ENCODE measurements at regions not wholly inside any gene's neighbourhood (a gene's known extent, or its start where the extent isn't known, plus 50 kb on each side); places are given as distances from the start of the nearest gene placed in this dataset.

GRCh38 chr5:82499725-82500244, 221.6 kb upstream of the RPS23 start:
- WGBS, result 70% methylated on average over 2 of the region's 2 CpGs
- Histone ChIP-seq H3K4me3 (no peak overlapping the region), H3K27ac (replicated peaks in 1 of 4) (no peak overlapping the region), H3K4me1 (no peaks in the 10 kb centered on the region), H3K27me3 (no peaks in the 10 kb centered on the region), H3K36me3 (no peaks in the 10 kb centered on the region), H3K9me3 (peaks cover 0 to 14% (median 3%) of the 10 kb centered on the region in 4 donors)
- DNase-seq (ENCODE audit: extremely low spot score), result no peak
- TF ChIP-seq CTCF (IDR thresholded peaks at IDR 0.05) (no peak), EP300 (IDR thresholded peaks at IDR 0.05) (no peak), POLR2AphosphoS5 (IDR thresholded peaks at IDR 0.05) (no peak), POLR2A (IDR thresholded peaks at IDR 0.05; ENCODE audit: low read depth) (no peak)
- intact Hi-C loops (cut with DNase I), result no loop called here

- H3K4me3 ChIP-seq, result no peak overlapping the region
- peaks cover 0 to 14% (median 3%) of the 10 kb centered on the region in 4 donors for H3K9me3 ChIP-seq
- no peaks in the 10 kb centered on the region for H3K4me1 ChIP-seq
- no peaks in the 10 kb centered on the region for H3K27me3 ChIP-seq
- no peak for DNase-seq (ENCODE audit: extremely low spot score)
- intact Hi-C loops (cut with DNase I), result no loop called here
- H3K27ac ChIP-seq (replicated peaks in 1 of 4), result no peak overlapping the region
- TF ChIP-seq CTCF (IDR thresholded peaks at IDR 0.05) (no peak), POLR2A (IDR thresholded peaks at IDR 0.05; ENCODE audit: low read depth) (no peak), EP300 (IDR thresholded peaks at IDR 0.05) (no peak), POLR2AphosphoS5 (IDR thresholded peaks at IDR 0.05) (no peak)
- no peaks in the 10 kb centered on the region for H3K36me3 ChIP-seq
These were observed 219.1 kb upstream of the RPS23 start for GRCh38 chr5:82497242-82497641.

- H3K27me3 ChIP-seq, result no peaks in the 10 kb centered on the region
- intact Hi-C loops (cut with DNase I), result no loop called here
- H3K27ac ChIP-seq (replicated peaks in 1 of 4), result no peak overlapping the region
- no peaks in the 10 kb centered on the region for H3K36me3 ChIP-seq
- H3K4me3 ChIP-seq, result no peak overlapping the region
- DNase-seq (ENCODE audit: extremely low spot score), result no peak
- H3K9me3 ChIP-seq, result peaks cover 0 to 14% (median 3%) of the 10 kb centered on the region in 4 donors
- H3K4me1 ChIP-seq, result no peaks in the 10 kb centered on the region
- TF ChIP-seq CTCF (IDR thresholded peaks at IDR 0.05) (no peak), EP300 (IDR thresholded peaks at IDR 0.05) (no peak), POLR2AphosphoS5 (IDR thresholded peaks at IDR 0.05) (no peak), POLR2A (IDR thresholded peaks at IDR 0.05; ENCODE audit: low read depth) (no peak)
These were observed 216.8 kb upstream of the RPS23 start for GRCh38 chr5:82494942-82495341.

- no peak for DNase-seq (ENCODE audit: extremely low spot score)
- peaks cover 0 to 14% (median 3%) of the 10 kb centered on the region in 4 donors for H3K9me3 ChIP-seq
- intact Hi-C loops (cut with DNase I), result no loop called here
- H3K27ac ChIP-seq (replicated peaks in 1 of 4), result no peak overlapping the region
- H3K4me1 ChIP-seq, result no peaks in the 10 kb centered on the region
- H3K36me3 ChIP-seq, result no peaks in the 10 kb centered on the region
- no peaks in the 10 kb centered on the region for H3K27me3 ChIP-seq
- no peak overlapping the region for H3K4me3 ChIP-seq
- TF ChIP-seq CTCF (IDR thresholded peaks at IDR 0.05) (no peak), EP300 (IDR thresholded peaks at IDR 0.05) (no peak), POLR2A (IDR thresholded peaks at IDR 0.05; ENCODE audit: low read depth) (no peak), POLR2AphosphoS5 (IDR thresholded peaks at IDR 0.05) (no peak)
These were observed 215.1 kb upstream of the RPS23 start for GRCh38 chr5:82493221-82493620.

GRCh38 chr5:82491397-82491796, 213.2 kb upstream of the RPS23 start:
- Histone ChIP-seq H3K4me3 (no peak overlapping the region), H3K27me3 (no peaks in the 10 kb centered on the region), H3K4me1 (no peaks in the 10 kb centered on the region), H3K27ac (replicated peaks in 1 of 4) (no peak overlapping the region), H3K9me3 (peaks cover 0 to 6% (median 3%) of the 10 kb centered on the region in 4 donors), H3K36me3 (no peaks in the 10 kb centered on the region)
- TF ChIP-seq EP300 (IDR thresholded peaks at IDR 0.05) (no peak), CTCF (IDR thresholded peaks at IDR 0.05) (no peak), POLR2A (IDR thresholded peaks at IDR 0.05; ENCODE audit: low read depth) (no peak), POLR2AphosphoS5 (IDR thresholded peaks at IDR 0.05) (no peak)
- DNase-seq (ENCODE audit: extremely low spot score), result no peak
- intact Hi-C loops (cut with DNase I), result no loop called here
- WGBS, result 95% methylated on average over 1 of the region's 1 CpG
